Subcutaneous abdominal adipose tissue (tissue), 5 donors: ENCODE measurements at regions not wholly inside any gene's neighbourhood (a gene's known extent, or its start where the extent isn't known, plus 50 kb on each side); places are given as distances from the start of the nearest gene placed in this dataset.

Source experiments
- H3K27ac ChIP-seq: one replicate; pipeline ENCODE4 v1.7.0; 2013; ENCODE audit warnings: low read depth, mild to moderate bottlenecking, inconsistent platforms, low read length, moderate library complexity
- H3K27me3 ChIP-seq, 5 donors: one replicate each; pipeline ENCODE4 v1.7.0; 2013; ENCODE audit warnings: low read length in 5 of 5, inconsistent platforms in 1 of 5; ENCODE audit not compliant: control insufficient read depth in 5 of 5, insufficient read depth in 4 of 5
- H3K36me3 ChIP-seq, 5 donors: one replicate each; pipeline ENCODE4 v1.7.0; 2013; ENCODE audit warnings: low read length in 5 of 5; ENCODE audit not compliant: control insufficient read depth in 5 of 5, insufficient read depth in 5 of 5
- H3K4me1 ChIP-seq, 5 donors: one replicate each; pipeline ENCODE4 v1.7.0; 2013; ENCODE audit warnings: low read length in 5 of 5, mild to moderate bottlenecking in 3 of 5, moderate library complexity in 1 of 5; ENCODE audit not compliant: control insufficient read depth in 5 of 5, insufficient read depth in 5 of 5
- H3K4me3 ChIP-seq, 5 donors: one replicate each; pipeline ENCODE4 v1.7.0; 2013; ENCODE audit warnings: low read length in 5 of 5, low read depth in 1 of 5
- H3K9ac ChIP-seq, 5 donors: one replicate each; pipeline ENCODE4 v1.7.0; 2013; ENCODE audit warnings: low read length in 5 of 5, mild to moderate bottlenecking in 4 of 5, moderate library complexity in 3 of 5
- H3K9me3 ChIP-seq, 5 donors: one replicate each; pipeline ENCODE4 v1.7.0; 2013; ENCODE audit warnings: low read length in 5 of 5; ENCODE audit not compliant: control insufficient read depth in 5 of 5
- donor health status: healthy.
- donor health status: healthy.
- donor health status: healthy.
- donor health status: healthy.
- donor health status: healthy.

DNA sequence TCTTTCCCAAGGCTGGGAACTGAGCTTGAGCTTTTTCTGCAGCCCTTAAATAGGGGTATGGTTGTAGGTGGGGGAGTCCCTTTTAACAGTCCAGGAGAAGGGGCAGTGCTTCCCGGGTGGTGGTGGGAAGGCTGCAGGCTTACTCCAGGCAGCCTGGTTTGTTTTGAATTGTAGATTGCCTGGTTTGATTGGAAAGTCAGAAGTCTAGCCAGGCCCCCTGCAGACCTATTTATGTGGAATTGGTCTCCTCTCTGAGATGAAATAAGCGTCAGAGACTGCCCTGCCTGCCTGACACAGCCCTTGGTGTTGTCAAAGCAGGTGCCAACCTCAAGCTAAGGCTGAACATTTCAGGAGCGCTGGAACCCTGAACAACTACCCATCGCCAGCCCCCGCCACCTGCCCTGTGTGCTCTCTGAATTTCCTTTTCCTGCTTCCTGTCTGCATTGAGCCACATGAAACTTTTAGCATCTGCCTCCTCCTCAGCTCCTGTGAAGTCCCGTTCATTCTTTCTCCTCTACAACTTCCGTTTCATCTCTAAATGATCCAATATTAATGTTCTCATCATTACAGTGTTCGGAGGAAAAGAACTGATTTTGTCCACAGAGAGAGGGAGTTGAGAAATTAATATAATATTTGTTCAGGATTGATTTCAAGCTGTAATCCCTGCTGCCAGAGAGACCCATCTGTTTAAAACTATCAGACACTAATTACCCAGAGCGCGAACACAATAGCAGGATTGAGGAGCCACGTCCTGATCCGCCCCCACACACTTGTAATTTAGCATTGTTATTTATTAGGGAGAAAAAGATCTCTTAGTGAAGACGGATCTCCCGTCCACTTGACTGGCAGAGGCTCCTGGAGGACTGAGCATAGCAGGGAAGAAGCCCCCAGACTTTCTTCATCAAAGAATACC, 136.5 kb downstream of the TRIM29 start:
- H3K9ac ChIP-seq = no peak overlapping the region
- H3K27me3 ChIP-seq = peaks cover 0 to 10% (median 5%) of the 10 kb centered on the region in 5 donors
- peaks cover 0 to 8% (median 0%) of the 10 kb centered on the region in 5 donors for H3K9me3 ChIP-seq
- peaks cover 0 to 3% (median 0%) of the 10 kb centered on the region in 5 donors for H3K4me1 ChIP-seq
- no peak overlapping the region for H3K4me3 ChIP-seq
- H3K27ac ChIP-seq = no peak overlapping the region
- no peaks in the 10 kb centered on the region for H3K36me3 ChIP-seq

DNA sequence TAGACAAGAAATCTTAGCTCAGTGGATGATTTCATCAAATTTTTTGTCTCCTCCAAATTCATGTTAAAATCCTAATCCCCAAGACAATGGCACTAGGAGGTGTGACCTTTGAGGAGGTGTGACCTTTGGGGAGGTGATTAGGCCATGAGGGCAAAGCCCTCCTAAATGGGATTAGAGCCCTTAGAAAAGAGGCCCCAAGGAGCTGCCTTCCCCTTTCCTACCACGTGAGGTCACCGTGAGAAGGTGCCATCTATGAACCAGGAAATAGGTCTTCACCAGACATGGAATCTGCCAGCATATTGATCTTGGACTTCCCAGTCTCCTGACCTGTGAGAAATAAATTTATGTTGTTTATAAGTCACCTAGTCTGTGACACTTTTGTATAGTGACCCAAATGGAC, 138.7 kb downstream of the TRIM29 start:
- peaks cover 0 to 10% (median 5%) of the 10 kb centered on the region in 5 donors for H3K27me3 ChIP-seq
- H3K36me3 ChIP-seq = no peaks in the 10 kb centered on the region
- no peak overlapping the region for H3K27ac ChIP-seq
- no peak overlapping the region for H3K9ac ChIP-seq
- H3K4me1 ChIP-seq = peaks cover 0 to 3% (median 0%) of the 10 kb centered on the region in 5 donors
- no peak overlapping the region for H3K4me3 ChIP-seq
- peaks cover 0 to 8% (median 0%) of the 10 kb centered on the region in 5 donors for H3K9me3 ChIP-seq

DNA sequence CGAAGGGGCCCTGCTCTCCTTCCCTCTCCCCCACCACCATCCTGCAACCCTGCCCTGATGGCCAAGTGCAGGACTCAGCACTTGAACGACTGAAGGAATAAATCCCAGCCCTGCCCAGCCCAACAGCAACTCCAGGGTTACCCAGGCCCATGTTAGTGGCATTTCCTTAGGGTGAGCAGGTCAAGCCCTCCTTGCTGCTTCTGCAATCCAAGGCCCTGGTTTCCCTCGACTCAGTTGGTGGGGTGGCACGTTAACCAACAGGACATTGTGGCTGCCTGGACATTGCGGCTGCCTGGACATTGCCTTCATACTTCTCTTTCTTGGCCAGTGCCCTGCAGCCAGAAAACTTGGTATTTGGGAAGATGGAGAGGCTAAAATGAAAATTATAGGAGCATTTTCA, 141.4 kb downstream of the TRIM29 start:
- Histone ChIP-seq H3K27ac (no peak overlapping the region), H3K9ac (no peak overlapping the region), H3K36me3 (no peaks in the 10 kb centered on the region), H3K4me1 (peaks cover 0 to 3% (median 0%) of the 10 kb centered on the region in 5 donors), H3K27me3 (peaks cover 0 to 5% (median 2%) of the 10 kb centered on the region in 5 donors), H3K4me3 (no peak overlapping the region), H3K9me3 (peaks cover 0 to 8% (median 0%) of the 10 kb centered on the region in 5 donors)

DNA sequence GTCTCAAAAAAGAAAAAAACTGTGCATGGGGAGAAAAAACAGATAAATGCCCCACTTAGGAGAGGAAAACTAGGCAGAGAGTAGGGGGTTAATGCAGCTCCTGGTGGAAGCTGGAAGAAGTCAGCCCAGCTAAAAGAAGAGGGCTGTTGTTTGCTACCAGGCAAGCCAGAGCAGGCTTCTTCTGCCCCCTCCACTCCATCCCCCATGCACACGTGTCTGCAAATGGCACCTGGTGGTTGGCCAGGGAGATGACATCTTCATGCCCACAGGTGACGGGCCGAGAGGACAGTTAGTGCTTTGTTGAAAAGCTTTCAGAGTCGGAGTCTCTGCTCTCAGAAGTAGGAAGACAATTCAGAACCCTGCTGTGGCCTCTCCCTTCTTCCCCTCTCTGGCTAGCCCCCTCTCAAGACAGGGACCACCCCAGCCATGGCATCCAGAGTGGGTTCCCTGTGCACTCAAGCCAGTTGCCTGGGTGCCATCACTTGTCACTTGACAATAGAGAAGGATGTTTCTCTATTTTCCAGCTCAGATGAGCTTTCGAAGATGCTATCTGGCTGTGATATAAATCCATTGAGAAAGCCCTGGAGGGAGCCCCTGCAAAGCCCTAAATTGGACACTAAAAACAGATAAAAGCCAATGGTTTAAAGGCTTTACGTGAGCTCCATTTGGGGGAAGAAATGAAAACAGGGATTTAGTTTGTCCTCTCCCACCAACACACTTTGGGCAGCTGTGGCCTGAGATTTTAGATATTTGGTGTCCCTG, 142.0 kb downstream of the TRIM29 start:
- H3K27ac ChIP-seq = no peak overlapping the region
- H3K9me3 ChIP-seq = peaks cover 0 to 8% (median 0%) of the 10 kb centered on the region in 5 donors
- no peaks in the 10 kb centered on the region for H3K36me3 ChIP-seq
- no peak overlapping the region for H3K4me3 ChIP-seq
- H3K9ac ChIP-seq = no peak overlapping the region
- peaks cover 0 to under 1% (median 0%) of the 10 kb centered on the region in 5 donors for H3K4me1 ChIP-seq
- H3K27me3 ChIP-seq = peaks cover 0 to 2% (median 0%) of the 10 kb centered on the region in 5 donors

DNA sequence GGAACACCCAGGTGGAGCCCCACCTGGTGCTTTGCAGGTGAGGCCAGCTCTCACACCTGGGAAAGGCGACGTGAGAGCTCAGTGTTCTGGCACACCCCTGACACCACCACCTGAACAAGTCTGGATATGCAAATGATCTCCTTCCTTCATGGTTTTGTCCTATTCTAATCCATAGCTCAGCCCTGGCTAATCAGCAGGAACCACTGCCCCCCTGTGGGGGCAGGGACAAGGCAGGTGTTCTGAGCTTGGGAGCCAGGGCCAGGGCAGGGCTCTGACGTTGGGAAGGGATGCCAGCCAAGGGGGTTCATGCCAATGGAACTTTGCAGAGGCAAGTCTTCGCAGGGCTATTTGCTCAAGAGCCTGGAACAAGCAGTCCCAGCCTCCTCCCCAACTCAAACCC, 144.2 kb downstream of the TRIM29 start:
- Histone ChIP-seq H3K4me3 (no peak overlapping the region), H3K4me1 (peaks cover 3 to 13% (median 8%) of the 10 kb centered on the region in 5 donors), H3K27ac (no peak overlapping the region), H3K9me3 (no peaks in the 10 kb centered on the region), H3K36me3 (no peaks in the 10 kb centered on the region), H3K27me3 (no peaks in the 10 kb centered on the region), H3K9ac (no peak overlapping the region)

DNA sequence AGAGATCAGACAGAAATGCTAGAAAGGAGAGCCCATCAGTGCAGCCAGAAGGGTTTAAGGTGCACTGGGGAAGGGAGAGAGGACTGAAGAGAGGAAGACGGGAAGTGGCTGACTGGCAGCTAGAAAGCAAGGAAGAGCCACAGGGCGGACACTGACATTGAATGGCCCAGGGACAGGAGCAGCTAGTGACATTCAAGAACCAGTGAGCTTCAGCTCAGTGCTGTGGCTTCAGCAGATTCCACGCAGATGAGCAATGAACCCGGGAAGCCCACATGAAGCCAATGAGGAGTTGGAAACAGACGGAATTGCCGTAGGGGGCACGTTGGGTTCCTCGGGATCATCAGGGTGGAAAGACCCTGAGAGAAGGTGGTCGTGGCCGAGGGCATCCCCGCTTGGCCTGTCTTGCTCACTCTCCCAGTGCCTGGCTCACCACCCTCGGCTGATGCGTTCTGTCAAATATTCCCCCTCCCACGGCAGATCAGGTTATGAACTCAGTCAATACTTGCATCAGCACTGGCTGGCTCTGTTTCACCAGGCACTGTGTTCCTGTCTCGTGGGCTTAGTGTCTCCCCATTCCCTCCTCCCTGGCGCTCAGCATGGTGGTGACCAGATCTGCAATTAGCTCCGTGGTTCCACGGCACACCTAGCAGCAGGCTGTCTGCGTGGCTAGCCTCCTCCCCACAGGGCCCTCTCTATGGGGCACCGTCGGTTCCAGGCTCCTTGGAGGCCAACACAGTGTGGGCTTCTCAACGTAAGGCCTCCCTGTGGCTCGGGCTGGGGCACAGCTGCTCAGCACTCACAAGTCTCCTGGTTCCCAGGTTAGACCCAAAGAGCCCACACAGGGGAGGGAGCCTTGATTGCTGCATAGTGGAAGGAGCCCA, 145.5 kb downstream of the TRIM29 start:
- no peak overlapping the region for H3K27ac ChIP-seq

DNA sequence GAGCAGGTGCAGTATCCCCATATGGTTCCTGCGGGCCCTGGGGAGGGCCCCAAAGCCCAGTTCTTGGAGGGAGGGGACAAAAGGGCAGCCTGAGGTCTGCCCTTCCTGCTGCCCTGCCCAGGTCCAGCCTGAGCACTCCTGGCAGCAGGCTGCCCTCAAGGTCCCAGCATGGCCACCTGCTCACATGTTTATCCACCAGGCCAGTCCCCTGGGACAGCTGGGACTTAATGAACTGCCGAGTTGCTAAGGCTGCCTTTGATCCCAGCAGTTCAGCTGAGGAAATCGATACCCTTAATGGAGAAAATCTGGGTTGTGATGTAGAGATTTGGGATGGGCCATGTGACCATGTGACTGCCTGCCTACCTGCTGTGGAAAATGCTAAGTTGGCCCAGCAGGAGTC, 146.2 kb downstream of the TRIM29 start:
- Histone ChIP-seq H3K27ac (no peak overlapping the region), H3K36me3 (no peaks in the 10 kb centered on the region), H3K9me3 (no peaks in the 10 kb centered on the region), H3K27me3 (no peaks in the 10 kb centered on the region), H3K4me1 (peaks cover 3 to 13% (median 8%) of the 10 kb centered on the region in 5 donors), H3K4me3 (no peak overlapping the region), H3K9ac (no peak overlapping the region)

More for the DNA sequence above, 145.5 kb downstream of the TRIM29 start:
- no peaks in the 10 kb centered on the region for H3K27me3 ChIP-seq
- peaks cover 3 to 13% (median 8%) of the 10 kb centered on the region in 5 donors for H3K4me1 ChIP-seq
- no peaks in the 10 kb centered on the region for H3K9me3 ChIP-seq
- H3K4me3 ChIP-seq = no peak overlapping the region
- H3K36me3 ChIP-seq = no peaks in the 10 kb centered on the region
- no peak overlapping the region for H3K9ac ChIP-seq

DNA sequence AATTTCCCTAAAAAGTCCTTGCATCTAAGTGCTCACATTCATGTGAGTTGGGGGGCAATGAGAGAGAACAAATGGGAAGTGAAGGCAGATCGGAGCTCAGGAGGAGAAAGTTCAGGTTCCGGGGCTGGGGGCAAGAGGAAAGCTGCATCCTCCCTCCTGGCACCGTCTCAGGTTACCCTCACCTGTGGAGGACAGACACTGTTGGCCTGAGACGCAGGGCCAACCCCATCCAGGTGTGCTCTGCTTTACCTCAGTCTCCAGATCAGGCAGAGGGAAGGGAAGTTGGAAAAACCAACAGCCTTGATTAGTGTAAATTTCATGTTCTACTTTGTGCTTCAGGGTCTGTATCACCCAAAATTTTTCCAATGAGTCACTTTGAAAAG, 146.9 kb downstream of the TRIM29 start:
- peaks cover 3 to 13% (median 8%) of the 10 kb centered on the region in 5 donors for H3K4me1 ChIP-seq
- H3K9ac ChIP-seq = no peak overlapping the region
- no peak overlapping the region for H3K27ac ChIP-seq
- H3K27me3 ChIP-seq = no peaks in the 10 kb centered on the region
- H3K4me3 ChIP-seq = no peak overlapping the region
- H3K36me3 ChIP-seq = no peaks in the 10 kb centered on the region
- no peaks in the 10 kb centered on the region for H3K9me3 ChIP-seq

DNA sequence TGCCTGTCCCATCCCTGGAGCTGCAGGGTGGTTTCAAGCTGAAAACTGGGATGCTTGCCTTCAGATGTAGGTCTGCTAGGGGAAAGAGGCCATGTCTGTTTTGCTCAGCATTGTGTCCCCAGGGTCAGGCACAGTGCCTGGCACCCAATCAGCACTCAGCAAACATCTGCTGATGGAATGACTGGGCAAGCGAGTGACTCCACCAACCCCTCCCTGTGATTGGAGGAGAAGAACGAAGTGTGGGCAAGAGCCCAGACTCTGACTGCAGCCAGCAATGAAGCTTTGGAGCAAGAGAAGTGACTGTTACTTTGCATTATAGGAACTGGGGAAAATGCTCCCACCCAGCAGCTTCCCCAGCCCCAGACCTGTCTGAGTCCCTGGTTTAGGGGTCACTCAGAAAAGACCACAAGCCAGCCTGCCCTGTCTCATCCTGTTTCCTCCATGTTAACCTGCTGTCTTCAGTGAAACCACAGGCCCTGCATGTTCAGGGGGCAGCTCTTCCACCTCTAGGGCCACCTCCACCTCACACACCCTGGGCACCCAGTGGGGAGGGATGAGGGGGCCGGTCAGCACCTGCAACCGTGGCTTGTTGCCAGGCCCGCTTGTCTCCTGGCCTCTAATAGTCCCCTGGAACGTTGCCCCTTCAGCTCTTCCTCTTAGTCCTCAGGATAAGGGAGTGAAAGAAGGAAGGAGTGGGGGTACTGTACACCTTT, 147.4 kb downstream of the TRIM29 start:
- Histone ChIP-seq H3K27me3 (no peaks in the 10 kb centered on the region), H3K9ac (no peak overlapping the region), H3K4me3 (no peak overlapping the region), H3K9me3 (no peaks in the 10 kb centered on the region), H3K27ac (no peak overlapping the region), H3K4me1 (peaks cover 3 to 13% (median 8%) of the 10 kb centered on the region in 5 donors), H3K36me3 (no peaks in the 10 kb centered on the region)
